NCI-H82 treated with DMSO at 0.1 percent for 48 hours (cell line): ENCODE measurements at regions not wholly inside any gene's neighbourhood (a gene's known extent, or its start where the extent isn't known, plus 50 kb on each side); places are given as distances from the start of the nearest gene placed in this dataset.
A peak's percentile ranks its signal among the peaks of the same experiment; 100 is the strongest.

Experiments used
- DNase-seq: peaks from one replicate; lab custom pipeline; 2025; ENCODE audit not compliant: unreplicated experiment; lab: John Stamatoyannopoulos, UW

DNA sequence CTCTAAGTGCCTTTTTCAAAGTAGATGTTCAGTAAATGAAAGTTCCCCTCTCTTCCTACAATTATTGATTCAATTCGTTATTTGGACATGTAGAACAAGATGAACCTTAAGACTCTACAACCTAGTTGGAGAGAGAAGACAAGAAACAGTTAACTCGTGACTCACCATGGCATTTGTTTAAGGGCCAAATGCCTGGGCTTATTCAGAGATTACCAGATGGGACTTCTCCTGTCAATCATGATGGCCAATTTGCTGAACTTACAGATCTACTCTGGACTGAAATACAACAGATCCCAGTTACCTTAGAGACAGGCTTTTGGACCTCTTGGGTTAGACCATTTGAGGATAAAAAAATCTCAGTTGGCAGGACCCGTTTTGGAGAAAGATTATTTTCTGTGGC lies 93.5 kb downstream of the C1orf94 start:
- no peak for DNase-seq

GRCh38 chr1:34272152-34272551 lies 95.4 kb downstream of the C1orf94 start:
- DNase-seq, result no peak

DNA sequence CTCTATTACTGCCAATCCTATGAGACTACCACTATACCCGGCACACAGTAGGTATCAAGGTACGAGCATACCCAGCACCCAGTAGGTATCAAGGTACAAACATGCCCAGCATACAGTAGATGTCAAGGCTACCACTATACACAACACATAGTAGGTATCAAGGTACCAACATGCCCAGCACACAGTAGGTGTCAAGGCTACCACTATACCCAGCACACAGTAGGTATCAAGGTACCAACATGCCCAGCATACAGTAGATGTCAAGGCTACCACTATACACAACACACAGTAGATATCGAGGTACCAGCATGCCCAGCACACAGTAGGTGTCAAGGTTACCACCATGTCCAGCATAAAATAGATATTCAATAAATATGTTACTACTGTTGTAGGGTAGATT lies 98.4 kb downstream of the C1orf94 start:
- DNase-seq, result no peak

GRCh38 chr1:34276606-34277005 lies 99.9 kb downstream of the C1orf94 start:
- DNase-seq, result no peak

GRCh38 chr1:34277150-34277549 lies 100.4 kb downstream of the C1orf94 start:
- no peak for DNase-seq

- DNase-seq, result peak; percentile 28
These were observed 101.5 kb downstream of the C1orf94 start for GRCh38 chr1:34278211-34278610.

DNA sequence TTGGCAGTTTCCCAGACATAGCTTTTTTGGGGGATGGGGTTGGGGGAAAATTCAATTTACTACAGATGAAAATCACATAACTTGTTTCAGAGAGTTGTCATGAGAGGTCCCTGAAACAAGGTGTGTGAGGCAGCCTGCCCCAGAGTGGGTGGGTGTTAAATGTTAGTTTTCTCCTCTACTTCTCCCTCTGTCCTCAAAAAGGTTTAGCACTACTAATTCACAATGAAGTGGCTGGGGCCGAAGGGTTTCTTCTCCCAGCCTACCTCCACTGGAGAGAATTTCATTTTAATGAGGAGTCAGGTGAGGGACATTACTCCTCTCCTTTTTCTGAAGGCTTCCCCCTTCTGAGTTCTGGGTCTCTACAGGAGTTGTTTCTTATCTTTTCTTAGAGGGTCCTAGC lies 103.3 kb downstream of the C1orf94 start:
- no peak for DNase-seq

DNA sequence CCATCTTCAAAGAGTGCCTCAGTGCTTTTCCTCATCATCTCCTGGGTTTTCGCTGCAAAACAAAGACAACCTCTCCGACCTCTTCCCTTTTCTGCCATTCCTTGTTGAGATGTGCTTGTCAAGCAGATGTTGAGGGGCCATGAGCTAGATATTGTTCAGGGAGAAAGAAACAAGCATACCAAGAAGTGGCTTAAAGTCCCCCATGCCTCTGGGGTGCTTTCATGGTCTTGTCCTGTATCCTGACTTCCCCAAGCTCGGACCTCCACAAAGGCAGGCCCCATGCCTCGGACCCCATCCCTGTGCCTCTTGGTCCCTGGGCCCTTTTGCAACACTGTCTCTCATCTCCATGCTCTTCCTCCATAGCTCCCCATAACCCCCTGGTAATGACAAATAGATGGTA lies 103.8 kb downstream of the C1orf94 start:
- no peak for DNase-seq

DNA sequence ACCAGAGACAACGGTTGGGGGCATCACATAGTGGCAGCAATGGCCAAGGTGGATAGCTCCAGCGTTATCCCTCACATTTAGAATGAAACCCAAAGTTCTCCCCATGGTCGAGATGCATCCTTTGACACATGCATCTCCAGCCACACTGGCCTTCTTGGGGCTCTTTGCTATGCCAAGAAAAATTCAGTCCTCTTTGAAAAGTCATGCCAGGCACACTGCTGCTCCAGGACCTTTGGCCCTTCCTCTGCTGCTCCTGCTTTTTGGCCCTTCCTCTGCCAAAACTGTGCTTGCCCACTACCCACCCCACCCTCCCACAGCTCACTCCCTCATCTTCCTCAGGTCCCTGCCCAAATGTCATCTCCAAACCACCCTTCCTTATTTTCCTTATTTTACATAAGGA lies 106.4 kb downstream of the C1orf94 start:
- DNase-seq, result no peak

GRCh38 chr1:34286511-34286910 lies 109.8 kb downstream of the C1orf94 start:
- DNase-seq, result no peak

DNA sequence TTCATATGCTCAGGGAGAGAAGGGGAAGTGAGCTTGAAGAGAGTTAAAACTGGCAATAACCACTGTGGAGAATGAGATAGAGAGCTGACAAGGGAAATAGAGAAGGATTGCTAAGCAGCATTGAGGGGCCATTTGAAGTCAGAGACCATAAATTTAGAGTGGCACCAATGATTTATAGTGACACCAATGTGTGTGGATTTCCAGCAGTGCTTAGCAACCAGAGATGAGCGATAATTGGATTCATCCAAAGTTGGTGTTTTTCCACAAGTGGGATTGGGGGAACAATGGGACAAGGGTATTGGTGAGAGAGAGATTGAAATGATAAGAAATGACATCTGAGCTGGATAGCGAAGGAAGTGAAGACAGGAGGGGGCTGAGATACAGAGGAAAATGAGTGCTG lies 114.1 kb downstream of the C1orf94 start:
- peak; percentile 57 for DNase-seq

GRCh38 chr1:34292472-34292871 lies 115.8 kb downstream of the C1orf94 start:
- peak; percentile 69 for DNase-seq

- no peak for DNase-seq
These were observed 119.4 kb downstream of the C1orf94 start for GRCh38 chr1:34296059-34296458.

DNA sequence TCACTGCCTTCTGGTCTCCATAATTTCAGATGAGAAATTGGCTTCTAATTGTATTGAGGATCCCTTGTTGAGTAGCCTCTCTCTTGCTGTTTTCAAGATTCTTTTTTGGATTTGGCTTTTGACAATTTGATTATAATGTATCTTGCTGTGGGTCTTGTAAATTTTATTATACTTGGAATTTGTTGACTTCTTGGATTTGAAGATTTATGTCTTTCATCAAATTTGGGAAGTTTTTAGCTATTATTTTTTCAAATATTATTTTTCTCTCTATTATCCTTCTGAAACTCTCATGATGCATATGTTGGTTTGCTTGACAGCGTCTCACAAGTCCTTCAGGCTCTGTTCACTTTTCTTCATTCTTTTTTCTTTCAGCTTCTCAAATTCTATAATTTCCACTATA lies 126.1 kb downstream of the C1orf94 start:
- no peak for DNase-seq

GRCh38 chr1:34303218-34303617 lies 126.5 kb downstream of the C1orf94 start:
- no peak for DNase-seq

GRCh38 chr1:34306568-34306967 lies 129.9 kb downstream of the C1orf94 start:
- no peak for DNase-seq

- DNase-seq, result no peak
These were observed 135.7 kb downstream of the C1orf94 start for GRCh38 chr1:34312359-34312758.

DNA sequence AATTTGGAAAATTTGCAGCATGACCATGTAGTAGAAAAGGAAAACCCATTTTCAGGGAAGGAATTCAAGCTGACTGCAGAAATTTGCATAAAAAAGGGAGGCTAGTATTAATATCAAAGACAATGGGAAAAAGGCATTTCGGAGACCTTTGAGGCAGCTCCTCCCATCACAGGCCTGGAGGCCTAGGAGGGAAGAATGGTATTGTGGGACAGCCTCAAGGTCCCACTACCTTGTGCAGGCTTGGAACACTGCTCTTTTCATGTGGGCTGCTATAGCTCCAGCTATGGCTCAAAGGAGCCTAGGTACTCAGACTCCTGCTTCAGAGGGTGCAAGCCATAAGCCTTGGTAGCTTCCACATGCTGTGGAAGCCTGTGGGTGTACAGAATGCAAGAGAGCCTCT lies 139.3 kb downstream of the C1orf94 start:
- no peak for DNase-seq

GRCh38 chr1:34316773-34317172 lies 140.1 kb downstream of the C1orf94 start:
- DNase-seq, result no peak

GRCh38 chr1:34319218-34319617 lies 142.5 kb downstream of the C1orf94 start:
- no peak for DNase-seq

DNA sequence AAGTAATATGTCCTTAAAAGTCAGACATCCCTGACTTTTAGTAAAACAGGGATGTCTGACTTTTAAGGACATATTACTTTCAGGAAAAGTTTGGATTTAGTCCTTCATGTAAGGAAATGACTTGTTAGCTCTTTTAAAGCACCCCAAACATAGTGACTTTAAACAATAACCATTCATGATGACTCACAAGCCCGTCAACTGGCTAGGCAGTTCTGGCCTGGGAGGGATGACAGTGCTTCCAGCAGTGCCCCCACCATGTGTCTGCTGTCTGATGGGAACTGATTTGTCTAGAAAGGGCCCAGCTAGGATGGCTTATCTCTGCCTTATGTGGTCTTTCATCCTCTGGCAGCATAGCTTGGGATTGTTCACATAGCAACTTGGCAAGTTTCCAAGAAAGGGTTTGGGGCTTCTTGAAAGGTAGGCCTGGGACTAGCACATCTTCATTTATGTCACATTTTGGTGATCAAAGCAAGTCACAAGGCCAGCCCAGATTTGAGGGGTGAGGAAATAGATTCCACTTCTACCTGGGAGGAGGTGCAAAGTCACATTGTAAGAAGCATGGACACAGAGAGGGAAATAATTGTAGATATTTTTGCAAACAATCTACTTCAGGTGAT lies 143.5 kb downstream of the C1orf94 start:
- DNase-seq, result peak; percentile 16

- no peak for DNase-seq
These were observed 146.3 kb downstream of the C1orf94 start for GRCh38 chr1:34322969-34323368.

DNA sequence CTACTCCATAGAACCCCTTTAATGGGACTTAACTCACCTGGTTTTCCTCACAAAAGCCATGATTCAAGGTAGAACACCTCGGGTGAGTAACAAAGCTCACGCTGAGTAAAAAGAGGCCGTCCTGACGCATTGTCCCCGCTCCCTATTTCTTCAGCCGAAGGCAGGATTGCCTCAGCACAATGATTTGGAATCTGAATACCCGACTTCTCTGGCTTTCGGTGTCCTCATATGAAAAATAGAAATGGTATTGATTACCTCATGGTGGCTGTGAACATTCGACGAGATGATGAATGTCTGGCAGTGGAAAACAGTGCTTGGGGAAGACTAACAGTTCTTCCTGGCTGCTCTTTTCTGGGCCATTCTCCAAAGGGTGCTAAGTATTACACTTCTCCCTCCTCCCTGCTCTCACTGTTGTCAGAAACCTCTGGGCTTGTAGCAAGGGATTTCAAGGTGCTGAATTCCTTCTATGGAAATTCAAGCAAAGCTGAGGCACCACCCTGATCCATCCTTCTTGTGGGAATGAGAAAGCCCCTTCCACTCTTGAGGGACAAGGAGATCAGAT lies 148.3 kb downstream of the C1orf94 start:
- DNase-seq, result no peak
